H1 (cell line): ENCODE measurements at regions not wholly inside any gene's neighbourhood (a gene's known extent, or its start where the extent isn't known, plus 50 kb on each side); places are given as distances from the start of the nearest gene placed in this dataset.

ENCODE experiments used
- CTCF ChIA-PET: fragments of 300-600 bp; sonication (Branson Sonifier 250); formaldehyde crosslinking; loops from one replicate; lab custom pipeline; 2021; ENCODE audit not compliant: partially characterized antibody; lab: Charles Lee
- POLR2A ChIA-PET: fragments of 300-600 bp; sonication (Branson Sonifier 250); formaldehyde crosslinking; loops from one replicate; lab custom pipeline; 2021; ENCODE audit warnings: inconsistent platforms; ENCODE audit not compliant: partially characterized antibody; lab: Charles Lee
- DNase-seq, 2 experiments: peaks; one replicate each; pipeline versions ENCODE4 v3.0.0 to v3.0.0-alpha.2; 2010 to 2022; ENCODE audit warnings: low spot score in 2 of 2, low read depth in 1 of 2, mixed read lengths in 1 of 2
- FAIRE-seq: peaks from 2 replicates; lab custom pipeline; 2011; peaks lifted over from hg19 to GRCh38; lab: Jason Lieb, UNC
- H2AFZ ChIP-seq: 2 replicates; pipeline ENCODE4 v1.8.1; 2012; ENCODE audit warnings: low read length, inconsistent platforms
- H2AK5ac ChIP-seq: 2 replicates; pipeline ENCODE4 v1.6.1; 2013; ENCODE audit warnings: low read depth, low read length
- H2BK120ac ChIP-seq: replicated peaks from 2 replicates; pipeline ENCODE3; 2013; ENCODE audit warnings: low read depth, low read length, inconsistent platforms
- H2BK12ac ChIP-seq: 2 replicates; pipeline ENCODE4 v1.6.1; 2013; ENCODE audit warnings: low read depth, low read length
- H2BK15ac ChIP-seq: 2 replicates; pipeline ENCODE4 v1.6.1; 2013; ENCODE audit warnings: low read length
- H2BK20ac ChIP-seq: 2 replicates; pipeline ENCODE4 v1.6.1; 2013; ENCODE audit warnings: low read length
- H2BK5ac ChIP-seq: 2 replicates; pipeline ENCODE4 v1.6.1; 2013; ENCODE audit warnings: low read depth, low read length
- H3K14ac ChIP-seq: 2 replicates; pipeline ENCODE4 v1.6.1; 2013; ENCODE audit warnings: inconsistent platforms; ENCODE audit not compliant: insufficient read length
- H3K18ac ChIP-seq: 2 replicates; pipeline ENCODE4 v1.6.1; 2013; ENCODE audit warnings: low read length; ENCODE audit errors: extremely low read depth
- H3K23ac ChIP-seq: 2 replicates; pipeline ENCODE4 v1.6.1; 2013; ENCODE audit warnings: inconsistent platforms; ENCODE audit not compliant: insufficient read length
- H3K23me2 ChIP-seq: 2 replicates; pipeline ENCODE4 v1.6.1; 2013; ENCODE audit warnings: low read depth, low read length
- H3K27ac ChIP-seq: 2 replicates; pipeline ENCODE4 v1.6.1; 2011; ENCODE audit warnings: low read depth, low read length, inconsistent platforms
- H3K27me3 ChIP-seq, 4 experiments: replicated peaks in 1 of 4; 1 replicate in 1 of 4; 2 replicates in 3 of 4; pipeline versions ENCODE4 v1.6.1 to v1.8.1; 2011 to 2013; ENCODE audit warnings: low read length in 3 of 4, mild to moderate bottlenecking in 3 of 4, inconsistent platforms in 2 of 4, mixed read lengths in 2 of 4, moderate library complexity in 1 of 4; ENCODE audit not compliant: control insufficient read depth in 3 of 4, insufficient read depth in 3 of 4; ENCODE audit errors: extremely low read depth in 1 of 4
- H3K36me3 ChIP-seq, 4 experiments: 2 replicates each; pipeline versions ENCODE4 v1.6.1 to v1.8.1; 2011 to 2013; ENCODE audit warnings: mild to moderate bottlenecking in 4 of 4, low read length in 3 of 4, moderate library complexity in 2 of 4, control low read depth in 1 of 4, inconsistent platforms in 1 of 4; ENCODE audit not compliant: insufficient read depth in 4 of 4, control insufficient read depth in 2 of 4
- H3K4ac ChIP-seq: replicated peaks from 2 replicates; pipeline ENCODE3; 2013; ENCODE audit warnings: low read length, low read depth, mixed read lengths, inconsistent platforms; ENCODE audit not compliant: insufficient read length
- H3K4me1 ChIP-seq, 4 experiments: replicated peaks in 1 of 4; 1 replicate in 1 of 4; 2 replicates in 3 of 4; pipeline versions ENCODE4 v1.6.1 to v1.8.1; 2011 to 2013; ENCODE audit warnings: low read length in 3 of 4, inconsistent platforms in 2 of 4, mixed read lengths in 1 of 4; ENCODE audit not compliant: insufficient read depth in 4 of 4, control insufficient read depth in 3 of 4
- H3K4me2 ChIP-seq, 2 experiments: 2 replicates each; pipeline versions ENCODE4 v1.6.1 to v1.8.1; 2011 to 2013; ENCODE audit warnings: low read depth in 2 of 2, low read length in 2 of 2, control low read depth in 1 of 2, inconsistent platforms in 1 of 2, mild to moderate bottlenecking in 1 of 2; ENCODE audit not compliant: insufficient read depth in 1 of 2
- H3K4me3 ChIP-seq, 4 experiments: fragments of 200-600, 300-600 bp in 1 of 4; sonication (generic), shearing (Covaris generic), sonication (Bioruptor Twin) in 1 of 4; 2 replicates each; pipeline versions ENCODE4 v1.5.1 to v1.8.1; 2011 to 2016; ENCODE audit warnings: low read length in 4 of 4, low read depth in 3 of 4, control low read depth in 2 of 4, inconsistent platforms in 2 of 4, mild to moderate bottlenecking in 2 of 4, mixed read lengths in 1 of 4, moderate library complexity in 1 of 4; ENCODE audit not compliant: insufficient read depth in 2 of 4; ENCODE audit errors: extremely low read depth in 1 of 4
- H3K56ac ChIP-seq: replicated peaks from 2 replicates; pipeline ENCODE3; 2013; ENCODE audit warnings: low read depth, mild to moderate bottlenecking, mixed read lengths, low read length, inconsistent platforms; ENCODE audit not compliant: insufficient read length
- H3K79me1 ChIP-seq: 2 replicates; pipeline ENCODE4 v1.6.1; 2013; ENCODE audit warnings: low read depth, low read length, control low read depth
- H3K79me2 ChIP-seq, 2 experiments: 2 replicates each; pipeline versions ENCODE4 v1.6.1 to v1.8.1; 2012 to 2013; ENCODE audit warnings: low read length in 2 of 2, mild to moderate bottlenecking in 2 of 2, inconsistent platforms in 1 of 2; ENCODE audit not compliant: insufficient read depth in 2 of 2, control insufficient read depth in 1 of 2
- H3K9ac ChIP-seq, 4 experiments: replicated peaks in 1 of 4; 1 replicate in 1 of 4; 2 replicates in 3 of 4; pipeline versions ENCODE4 v1.6.1 to v1.8.1; 2011 to 2013; ENCODE audit warnings: low read depth in 3 of 4, low read length in 3 of 4, control low read depth in 2 of 4, mild to moderate bottlenecking in 2 of 4, moderate library complexity in 2 of 4, inconsistent platforms in 1 of 4; ENCODE audit errors: extremely low read depth in 1 of 4
- H3K9me3 ChIP-seq, 2 experiments: 2 replicates each; pipeline versions ENCODE4 v1.6.1 to v1.8.1; 2012 to 2013; ENCODE audit warnings: mild to moderate bottlenecking in 2 of 2, moderate library complexity in 2 of 2, control low read depth in 1 of 2, inconsistent platforms in 1 of 2, low read depth in 1 of 2, low read length in 1 of 2, mixed read lengths in 1 of 2; ENCODE audit not compliant: insufficient read depth in 2 of 2
- H4K20me1 ChIP-seq, 2 experiments: replicated peaks in 1 of 2; 2 replicates each; pipeline versions ENCODE3 to v1.8.1; 2011 to 2013; ENCODE audit warnings: inconsistent platforms in 2 of 2, low read length in 2 of 2, mild to moderate bottlenecking in 1 of 2; ENCODE audit not compliant: insufficient read depth in 2 of 2, control insufficient read depth in 1 of 2
- H4K5ac ChIP-seq: 2 replicates; pipeline ENCODE4 v1.6.1; 2013; ENCODE audit warnings: low read length, low read depth, mixed read lengths, inconsistent platforms; ENCODE audit not compliant: insufficient read length
- H4K8ac ChIP-seq: 2 replicates; pipeline ENCODE4 v1.8.0; 2013; ENCODE audit warnings: mild to moderate bottlenecking, moderate library complexity, low read length, inconsistent platforms; ENCODE audit not compliant: insufficient read depth; ENCODE audit errors: extremely low read depth
- H4K91ac ChIP-seq: replicated peaks from 2 replicates; pipeline ENCODE3; 2013; ENCODE audit warnings: low read length, mixed read lengths, inconsistent platforms; ENCODE audit not compliant: insufficient read length
- CHD1 ChIP-seq: IDR thresholded peaks from 2 replicates; pipeline ENCODE4 v1.6.1; 2012; ENCODE audit warnings: low read depth, low read length, improper control_type of control experiment
- E2F6 ChIP-seq: IDR thresholded peaks from 2 replicates; pipeline ENCODE4 v1.6.1; 2012; ENCODE audit warnings: inconsistent platforms
- EGR1 ChIP-seq: IDR thresholded peaks from 2 replicates; pipeline ENCODE4 v1.6.1; 2011; ENCODE audit warnings: low read depth, low read length, borderline replicate concordance
- EZH2 ChIP-seq: fragments of 200-600 bp; sonication (generic); IDR thresholded peaks from 2 replicates; pipeline ENCODE4 v1.7.1; 2012; ENCODE audit warnings: low read depth, mild to moderate bottlenecking, moderate library complexity, low read length, inconsistent platforms; ENCODE audit not compliant: severe bottlenecking
- HDAC6 ChIP-seq: IDR thresholded peaks from one replicate; pipeline ENCODE4 v1.7.1; 2012; ENCODE audit warnings: low read depth, mild to moderate bottlenecking, inconsistent platforms, low read length, moderate library complexity
- KDM1A ChIP-seq: fragments of 200-600, 300-600 bp; sonication (generic); IDR thresholded peaks from 2 replicates; pipeline ENCODE4 v1.7.1; 2016; ENCODE audit warnings: mild to moderate bottlenecking, low read length, borderline replicate concordance
- MAX ChIP-seq: IDR thresholded peaks from 2 replicates; pipeline ENCODE4 v1.6.1; 2012; ENCODE audit warnings: inconsistent platforms
- NRF1 ChIP-seq: IDR thresholded peaks from 2 replicates; pipeline ENCODE4 v1.6.1; 2011; ENCODE audit warnings: mild to moderate bottlenecking, low read depth, low read length, improper control_type of control experiment
- POLR2AphosphoS5 ChIP-seq: IDR thresholded peaks from 2 replicates; pipeline ENCODE4 v1.6.1; 2011; ENCODE audit warnings: low read depth, low read length
- TAF1 ChIP-seq: IDR thresholded peaks from 2 replicates; pipeline ENCODE4 v1.6.1; 2011; ENCODE audit warnings: mild to moderate bottlenecking, low read depth, low read length
- TAF7 ChIP-seq: optimal IDR thresholded peaks from 2 replicates; pipeline ENCODE3; 2011; ENCODE audit warnings: low read depth, mild to moderate bottlenecking, inconsistent platforms, low read length, moderate library complexity, borderline replicate concordance
- TCF12 ChIP-seq: IDR thresholded peaks from 2 replicates; pipeline ENCODE4 v1.6.1; 2011; ENCODE audit warnings: low read depth, mild to moderate bottlenecking, low read length
- WGBS, 2 experiments: shearing (Covaris generic) in 1 of 2; methylation state at CpG; one replicate each; pipeline versions ENCODE4 v1.1.6 to v1.1.7; 2013 to 2015; ENCODE audit warnings: low lambda C conversion rate in 2 of 2, mixed read lengths in 2 of 2, inconsistent platforms in 1 of 2, low coverage in 1 of 2, missing lambda C conversion rate in 1 of 2; ENCODE audit not compliant: insufficient replicate concordance in 2 of 2, insufficient coverage in 1 of 2, insufficient read length in 1 of 2; ENCODE audit errors: extremely low coverage in 1 of 2, missing lambda C conversion rate in 1 of 2; 5-methylcytosine and 5-hydroxymethylcytosine counted together

GRCh38 chr5:56737951-56738606 is 77.3 kb upstream of the MAP3K1 start:
- CTCF ChIA-PET = interaction anchor here (0.8 to 1.1 kb wide), 2 partner anchors 140 to 257 kb away, joined by 3 to 5 read pairs; no protein-coding TSS in a partner anchor
- Histone ChIP-seq H3K79me1 (no peaks in the 10 kb centered on the region), H2BK5ac (no peak overlapping the region), H3K9ac (no peak overlapping the region), H3K4me3 (no peak overlapping the region), H2AFZ (no peak overlapping the region), H3K4ac (no peak overlapping the region), H4K8ac (no peak overlapping the region), H3K4me2 (no peak overlapping the region), H2AK5ac (no peak overlapping the region), H3K56ac (no peak overlapping the region), H3K27ac (no peak overlapping the region), H3K36me3 (no peaks in the 10 kb centered on the region), H2BK15ac (no peak overlapping the region), H3K27me3 (no peaks in the 10 kb centered on the region), H3K79me2 (no peaks in the 10 kb centered on the region), H3K14ac (no peak overlapping the region), H3K9me3 (no peaks in the 10 kb centered on the region), H4K91ac (no peak overlapping the region), H2BK120ac (no peak overlapping the region), H2BK12ac (no peak overlapping the region), H4K20me1 (no peaks in the 10 kb centered on the region), H2BK20ac (no peak overlapping the region), H3K18ac (no peak overlapping the region), H3K23me2 (no peaks in the 10 kb centered on the region), H4K5ac (no peak overlapping the region), H3K23ac (no peak overlapping the region), H3K4me1 (peaks cover 0 to 2% (median 0%) of the 10 kb centered on the region in 4 experiments; a peak in 1 of 7 replicates)
- POLR2A ChIA-PET = no interaction called here
- no peak for FAIRE-seq
- WGBS, 2 experiments = 89% methylated on average over 6 of the region's 6 CpGs; no CpG with 5 or more reads in 1 of the 2 experiments
- no peak for DNase-seq
- TF ChIP-seq EGR1 (no peak), CHD1 (no peak), TAF1 (no peak), KDM1A (no peak), HDAC6 (no peak), TAF7 (no peak), MAX (no peak), E2F6 (no peak), TCF12 (no peak), EZH2 (no peak), NRF1 (no peak), POLR2AphosphoS5 (no peak)
